Mammary epithelial cell (primary cell): ENCODE measurements at regions not wholly inside any gene's neighbourhood (a gene's known extent, or its start where the extent isn't known, plus 50 kb on each side); places are given as distances from the start of the nearest gene placed in this dataset.

ENCODE experiments used
- EZH2 ChIP-seq: IDR thresholded peaks from 2 replicates; pipeline ENCODE4 v1.6.1; 2012; ENCODE audit warnings: low read length, inconsistent platforms, borderline replicate concordance
- TF ChIP-seq, protein P1 (sequence below), 2 donors: IDR thresholded peaks in 1 of 2; conservative IDR thresholded peaks in 1 of 2; 2 replicates each; pipeline ENCODE4 v1.5.1; 2011 to 2012; ENCODE audit warnings: inconsistent platforms in 2 of 2, low read length in 2 of 2, mild to moderate bottlenecking in 2 of 2, control low read depth in 1 of 2, low read depth in 1 of 2; ENCODE audit not compliant: insufficient read depth in 1 of 2; ENCODE audit errors: extremely low read depth in 1 of 2

DNA sequence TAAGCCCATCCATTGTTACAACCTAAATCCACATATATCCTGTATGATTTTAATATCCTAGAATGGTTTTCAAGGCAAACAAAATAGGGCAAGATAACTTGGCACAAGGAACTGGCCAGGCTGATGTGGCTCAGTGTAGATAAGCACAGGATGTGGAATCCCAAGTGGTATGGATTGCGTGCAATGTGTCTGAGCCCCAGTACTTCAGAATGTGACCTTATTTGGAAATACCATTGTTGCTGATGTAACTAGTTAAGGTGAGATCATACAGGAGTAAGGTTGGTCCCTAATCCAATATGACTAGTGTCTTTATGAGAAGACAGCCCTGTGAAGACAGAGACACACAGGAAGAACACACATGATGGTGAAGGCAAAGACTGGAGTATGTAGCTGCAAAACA is 72.4 kb downstream of the IL21 start:
- TF ChIP-seq, protein P1, sequence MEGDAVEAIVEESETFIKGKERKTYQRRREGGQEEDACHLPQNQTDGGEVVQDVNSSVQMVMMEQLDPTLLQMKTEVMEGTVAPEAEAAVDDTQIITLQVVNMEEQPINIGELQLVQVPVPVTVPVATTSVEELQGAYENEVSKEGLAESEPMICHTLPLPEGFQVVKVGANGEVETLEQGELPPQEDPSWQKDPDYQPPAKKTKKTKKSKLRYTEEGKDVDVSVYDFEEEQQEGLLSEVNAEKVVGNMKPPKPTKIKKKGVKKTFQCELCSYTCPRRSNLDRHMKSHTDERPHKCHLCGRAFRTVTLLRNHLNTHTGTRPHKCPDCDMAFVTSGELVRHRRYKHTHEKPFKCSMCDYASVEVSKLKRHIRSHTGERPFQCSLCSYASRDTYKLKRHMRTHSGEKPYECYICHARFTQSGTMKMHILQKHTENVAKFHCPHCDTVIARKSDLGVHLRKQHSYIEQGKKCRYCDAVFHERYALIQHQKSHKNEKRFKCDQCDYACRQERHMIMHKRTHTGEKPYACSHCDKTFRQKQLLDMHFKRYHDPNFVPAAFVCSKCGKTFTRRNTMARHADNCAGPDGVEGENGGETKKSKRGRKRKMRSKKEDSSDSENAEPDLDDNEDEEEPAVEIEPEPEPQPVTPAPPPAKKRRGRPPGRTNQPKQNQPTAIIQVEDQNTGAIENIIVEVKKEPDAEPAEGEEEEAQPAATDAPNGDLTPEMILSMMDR (conservative IDR thresholded peaks at IDR 0.05 in 1 of 2, IDR thresholded peaks at IDR 0.05 in 1 of 2; ENCODE audit: extremely low read depth in 1 of 2, insufficient read depth in 1 of 2, low read depth in 1 of 2, low read length in 2 of 2), result no peak
- no peak for TF ChIP-seq EZH2
